HG03025 (cell line): ENCODE measurements at regions not wholly inside any gene's neighbourhood (a gene's known extent, or its start where the extent isn't known, plus 50 kb on each side); places are given as distances from the start of the nearest gene placed in this dataset.
"Not testable (repeated sequence)": the region's sequence is repeated elsewhere in the genome, so short reads cannot be mapped to it uniquely, and the experiment has no call there.

ENCODE experiments used
- ATAC-seq: cut with Tn5 transposase; IDR thresholded peaks from one replicate; pipeline ENCODE4 v1.9.1; 2021; ENCODE audit warnings: mild to moderate bottlenecking, moderate library complexity; ENCODE audit not compliant: unreplicated experiment, low FRiP score

DNA sequence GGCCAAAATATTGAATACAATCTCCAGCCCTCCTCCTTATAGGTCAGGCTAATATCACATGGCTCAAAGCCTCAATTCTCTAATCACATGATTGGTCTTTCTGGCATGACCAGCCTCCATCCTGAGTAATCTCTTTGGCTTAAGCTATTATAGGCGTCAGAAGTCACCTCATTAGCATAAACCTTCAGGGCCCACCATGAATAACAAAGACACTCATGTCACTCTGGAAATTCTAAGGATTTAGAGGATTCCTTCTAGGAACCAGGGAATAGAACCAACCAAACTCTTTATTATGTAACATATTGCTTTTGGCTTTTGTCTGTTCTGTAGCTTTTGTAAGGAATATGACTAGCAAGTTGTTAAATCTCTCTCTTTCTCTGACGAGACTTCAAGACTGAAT lies 109.2 kb upstream of the IGFBP7 start:
- ATAC-seq = no peak

DNA sequence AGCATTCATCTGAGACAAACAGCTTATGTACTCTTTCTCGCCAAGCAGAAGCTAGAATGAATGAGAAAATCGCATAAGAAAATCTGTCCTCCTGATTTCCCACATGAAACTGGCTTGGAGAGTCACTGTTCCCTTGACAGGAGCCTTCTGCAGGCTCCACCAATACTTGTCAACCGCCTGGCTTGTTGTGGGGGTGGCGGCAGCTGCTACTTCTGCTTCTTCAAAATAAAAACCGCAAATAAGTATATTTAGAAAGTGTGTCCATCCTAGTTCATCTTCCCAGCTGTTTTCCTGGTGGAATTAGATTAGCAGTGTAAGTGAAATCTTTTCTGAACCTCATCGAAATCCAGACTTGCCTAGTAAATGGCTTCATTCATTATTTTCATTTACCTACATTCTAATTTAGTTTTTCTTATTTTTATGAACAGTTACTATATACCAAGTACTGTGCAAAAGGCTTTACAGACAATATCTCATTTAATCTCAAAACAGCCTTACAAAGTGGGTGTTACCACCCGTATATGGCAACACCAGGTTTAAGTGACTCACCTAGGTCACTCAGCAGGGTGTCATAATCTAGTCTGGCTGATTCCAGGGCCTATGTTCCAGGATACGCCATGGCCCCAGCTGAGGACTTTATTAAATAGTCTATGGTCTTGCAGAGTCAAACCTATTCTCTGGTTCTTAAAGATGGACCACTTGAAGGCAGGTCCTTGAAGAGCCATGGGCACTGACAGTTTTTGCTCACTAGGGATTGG lies 104.6 kb upstream of the IGFBP7 start:
- ATAC-seq = no peak

DNA sequence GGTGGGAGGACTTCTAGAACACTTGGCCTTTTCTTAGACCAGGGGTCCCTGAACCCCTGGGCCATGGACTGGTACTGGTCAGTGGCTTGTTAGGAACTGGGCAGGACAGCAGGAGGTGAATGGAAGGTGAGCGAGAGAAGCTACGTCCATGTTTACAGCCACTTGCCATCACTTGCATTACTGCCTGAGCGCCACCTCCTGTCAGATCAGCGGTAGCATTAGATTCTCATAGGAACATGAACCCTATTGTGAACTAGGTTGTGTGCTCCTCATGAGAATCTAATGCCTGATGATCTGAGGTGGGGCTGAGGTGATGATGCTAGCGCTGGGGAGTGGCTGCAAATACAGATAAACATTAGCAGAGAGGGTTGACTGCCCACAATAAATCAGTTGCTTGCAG lies 100.9 kb upstream of the IGFBP7 start:
- no peak for ATAC-seq

DNA sequence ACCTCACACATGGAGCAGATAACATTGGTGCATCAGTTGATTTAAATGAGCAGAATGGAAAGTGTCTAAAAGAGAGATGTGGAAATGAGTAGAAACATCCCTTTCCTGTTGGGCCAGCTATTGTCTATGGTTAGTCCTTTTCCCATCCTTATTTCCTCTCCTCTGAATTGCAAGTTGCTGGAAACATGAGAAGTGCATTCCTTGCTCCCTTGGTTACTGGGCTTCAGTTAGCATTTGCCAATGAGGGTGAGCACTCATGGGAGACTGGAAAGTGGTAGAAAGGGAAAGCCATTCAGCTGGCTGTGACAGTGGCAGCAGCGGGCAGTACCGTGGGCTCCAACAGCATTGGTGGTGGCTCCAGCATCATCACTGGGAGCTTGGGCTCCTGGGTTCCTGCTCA lies 96.0 kb upstream of the IGFBP7 start:
- no peak for ATAC-seq

DNA sequence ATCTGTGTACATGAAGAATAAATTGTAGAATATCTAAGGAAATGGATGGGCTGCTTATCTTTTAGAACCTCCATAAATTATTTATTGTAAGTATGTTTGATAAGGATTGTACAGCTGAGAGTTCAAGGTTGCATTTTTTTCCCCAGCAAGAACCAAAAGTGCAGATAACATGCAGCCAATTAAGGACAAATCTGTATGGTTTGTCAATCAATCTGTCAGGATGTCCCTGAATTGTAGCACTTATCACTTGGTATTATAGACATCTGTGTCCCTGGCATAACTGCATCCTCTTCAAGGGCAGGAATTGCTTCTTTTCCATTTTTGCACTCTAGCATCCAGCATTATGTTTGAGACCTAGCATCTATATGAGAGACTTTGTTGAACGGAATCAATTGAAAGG lies 95.4 kb upstream of the IGFBP7 start:
- no peak for ATAC-seq

DNA sequence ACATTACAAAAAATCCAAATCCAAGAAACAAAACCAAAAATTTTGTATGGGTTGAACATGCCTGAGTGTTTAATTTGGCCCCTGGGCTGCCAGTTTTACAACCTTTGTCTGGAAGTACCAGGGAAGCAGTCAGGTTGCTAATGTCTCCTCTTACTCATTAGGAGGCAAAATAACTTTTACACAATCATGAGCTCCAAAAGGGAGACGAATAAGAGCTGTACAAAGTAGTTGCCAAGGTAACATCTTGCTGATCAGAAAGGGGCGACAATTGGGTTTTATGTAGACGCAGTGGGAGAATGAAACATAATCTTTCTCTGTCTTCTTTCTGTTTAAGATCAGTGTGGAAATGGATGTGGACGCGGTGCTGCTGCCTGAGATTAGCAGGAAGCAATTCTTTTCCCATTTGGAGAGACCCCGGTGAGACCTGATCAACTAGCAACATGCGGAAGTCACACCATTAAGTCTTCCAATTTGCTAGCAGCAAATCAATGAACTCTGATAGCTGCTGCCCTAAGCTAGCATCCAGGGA lies 90.7 kb upstream of the IGFBP7 start:
- no peak for ATAC-seq

DNA sequence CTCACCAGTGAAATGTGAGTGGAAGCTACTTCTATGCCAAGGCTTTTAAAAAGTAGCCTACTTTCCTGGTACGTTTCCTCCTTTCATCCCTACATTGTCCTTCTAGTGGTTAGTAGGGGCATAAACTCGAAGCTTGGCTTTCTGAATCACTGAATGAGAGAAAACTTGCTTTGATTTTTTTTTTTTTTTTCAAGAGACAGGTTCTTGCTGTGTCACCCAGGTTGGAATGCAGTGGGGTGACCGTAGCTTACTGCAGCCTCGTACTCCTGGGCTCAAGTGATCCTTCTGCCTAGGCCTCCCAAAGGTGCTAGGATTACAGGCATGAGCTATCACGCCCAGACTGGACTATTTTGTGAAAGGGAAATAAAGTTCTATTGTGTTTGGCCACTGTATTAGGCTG lies 89.1 kb upstream of the IGFBP7 start:
- ATAC-seq = no peak

DNA sequence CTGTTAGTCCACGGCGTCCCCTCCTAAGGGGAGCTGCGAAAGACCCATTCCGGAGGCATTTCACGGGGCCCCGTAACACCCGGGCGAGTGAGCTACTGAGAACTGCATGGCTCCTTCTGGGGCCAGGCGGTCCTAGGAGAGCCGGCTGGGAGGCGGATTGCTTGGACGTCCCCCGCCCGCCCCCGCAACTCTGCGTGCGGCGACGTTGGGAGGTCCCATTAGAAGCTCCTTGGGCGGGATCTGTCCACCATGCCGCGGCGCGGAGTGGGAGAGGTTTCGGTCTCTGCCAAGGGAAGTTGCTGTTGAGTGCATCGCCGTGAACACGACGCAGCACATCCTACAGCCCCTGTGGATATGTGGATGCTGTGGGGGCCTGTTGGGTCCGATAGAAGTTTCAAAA lies 85.4 kb upstream of the IGFBP7 start:
- no peak for ATAC-seq

DNA sequence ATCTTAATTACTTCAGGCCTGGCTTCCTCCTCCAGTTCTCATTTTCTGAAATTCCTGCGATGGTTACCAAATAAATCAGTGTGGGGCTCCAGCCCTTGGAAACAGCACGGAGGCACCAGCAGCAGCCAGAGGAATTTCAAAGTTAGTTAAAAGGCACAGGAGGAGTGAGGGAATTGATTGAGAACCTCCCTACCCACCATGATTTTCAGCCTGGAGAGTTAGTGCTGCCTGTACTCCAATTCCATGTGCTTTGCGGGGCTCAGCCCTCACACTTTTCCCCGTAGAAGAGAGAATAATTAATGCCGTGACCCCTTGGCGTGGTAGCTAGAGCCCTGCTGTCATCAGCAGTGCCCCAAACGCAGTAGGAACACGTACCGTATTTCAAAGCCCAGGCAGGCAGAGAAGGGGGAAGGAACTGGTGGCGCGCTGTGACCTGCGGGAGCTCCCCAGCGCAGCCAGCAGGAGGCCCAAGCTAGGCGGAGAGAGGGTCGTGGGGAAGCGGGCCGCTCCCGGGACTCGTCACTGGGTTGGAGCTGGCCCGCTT lies 84.0 kb upstream of the IGFBP7 start:
- ATAC-seq = no peak

DNA sequence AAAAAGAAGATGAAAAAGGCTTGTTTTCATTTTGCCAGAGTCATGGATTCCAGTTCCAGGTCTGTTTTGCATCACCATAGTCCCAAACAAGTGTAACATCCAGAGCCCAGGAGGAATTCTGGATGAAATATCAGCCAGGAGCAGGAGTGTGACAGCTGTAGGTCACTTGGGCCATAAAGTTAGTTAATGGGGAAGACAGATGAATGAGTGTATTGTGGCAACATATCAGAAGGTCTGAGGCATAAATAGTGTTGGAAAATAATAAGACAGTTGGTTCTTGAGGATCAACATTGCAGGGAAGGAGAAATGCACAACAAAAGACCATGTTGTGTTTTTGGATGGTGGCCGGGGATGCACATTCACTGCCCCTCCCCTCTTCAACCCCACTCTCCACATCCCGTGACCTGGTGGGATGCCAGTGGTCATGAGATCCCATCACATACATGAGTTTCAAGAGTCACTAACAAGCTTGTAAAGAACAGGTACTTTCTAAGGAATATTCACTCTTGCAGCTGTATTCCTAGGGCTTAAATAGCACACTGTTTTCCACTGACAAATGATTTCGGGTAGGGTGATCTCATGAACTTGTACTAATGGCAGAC lies 83.1 kb upstream of the IGFBP7 start:
- ATAC-seq = no peak

DNA sequence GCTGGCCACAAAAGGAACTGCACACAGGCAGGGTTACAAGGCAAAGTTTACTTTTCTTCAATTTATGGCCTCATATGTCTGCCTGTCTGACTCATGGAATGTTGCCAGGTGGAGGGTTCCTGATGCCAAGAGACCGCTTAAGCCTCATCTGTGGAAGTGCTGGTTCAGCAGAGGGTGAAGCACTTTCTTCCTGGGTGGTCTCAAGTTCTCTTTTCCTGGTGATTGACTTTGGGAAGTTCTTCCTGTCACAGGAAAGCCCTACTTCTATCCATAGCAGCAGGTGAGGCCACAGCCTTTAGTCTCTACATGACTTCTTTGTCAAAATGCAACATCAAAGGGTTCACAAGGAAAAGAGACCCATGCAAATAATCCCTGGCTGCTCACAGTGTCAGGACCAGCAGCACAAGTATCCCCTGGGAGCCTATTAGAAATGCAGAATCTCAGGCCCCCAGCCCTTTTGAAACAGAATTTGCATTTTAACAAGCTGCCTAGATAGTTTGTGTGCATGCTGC lies 81.4 kb upstream of the IGFBP7 start:
- ATAC-seq = no peak

DNA sequence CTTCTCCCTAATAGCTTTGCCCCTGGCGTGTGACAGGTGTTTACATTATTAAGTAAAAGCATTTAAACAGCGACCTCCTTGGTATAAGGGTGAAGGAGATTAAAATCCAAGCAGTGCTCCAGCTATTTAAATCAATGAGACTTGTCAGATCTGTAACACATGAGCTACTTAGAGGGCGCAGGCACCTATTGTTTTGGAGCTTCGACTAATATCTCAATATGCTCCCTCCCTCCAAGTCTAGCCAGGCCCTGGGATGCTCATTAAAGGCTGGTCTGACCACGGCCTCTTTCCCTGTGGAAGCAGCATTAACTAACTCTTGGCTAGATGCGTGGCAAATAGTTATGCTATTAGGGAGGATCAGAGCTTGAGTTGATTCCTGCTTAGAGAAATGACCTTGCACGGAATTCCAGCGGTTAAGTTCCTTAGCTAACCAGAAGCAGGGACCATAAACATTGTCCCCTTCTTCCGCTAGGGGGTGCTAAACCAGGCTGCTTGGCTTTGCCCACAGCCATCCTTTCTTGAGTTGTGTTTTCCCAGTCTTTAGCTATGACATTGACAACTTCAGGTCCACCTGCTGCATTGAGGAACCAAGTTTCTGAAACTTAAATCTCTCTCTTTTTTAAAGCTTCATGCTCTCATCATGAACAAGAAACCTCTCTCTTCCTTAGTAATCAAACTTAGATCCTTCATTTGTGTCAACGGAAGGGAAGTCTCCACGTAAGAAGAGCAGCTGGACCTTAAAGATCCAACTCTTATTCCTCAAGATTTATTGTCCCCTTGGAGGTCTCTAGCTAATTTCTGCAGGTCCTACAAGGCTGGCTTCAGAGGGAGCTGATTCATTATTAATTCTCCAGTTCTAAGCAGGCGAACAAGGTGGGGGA lies 80.7 kb upstream of the IGFBP7 start:
- ATAC-seq = no peak

DNA sequence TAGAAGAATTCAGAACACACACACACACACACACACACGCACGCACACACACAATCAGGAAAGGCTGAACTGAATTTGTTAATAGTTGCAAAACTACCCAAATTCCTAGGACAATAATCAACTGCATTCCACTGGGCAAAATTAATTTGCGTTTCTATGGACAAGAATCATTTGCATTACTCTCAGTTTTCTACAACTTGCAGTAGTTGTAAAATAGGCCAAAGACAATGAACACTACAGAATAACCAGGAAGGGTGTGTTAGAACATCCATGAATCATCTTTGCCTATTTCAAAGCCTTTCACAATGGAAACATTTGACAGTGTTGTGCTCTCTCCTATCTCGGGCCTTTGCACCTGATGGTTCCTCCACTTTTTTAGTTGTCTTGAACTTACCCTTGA lies 77.1 kb upstream of the IGFBP7 start:
- no peak for ATAC-seq

DNA sequence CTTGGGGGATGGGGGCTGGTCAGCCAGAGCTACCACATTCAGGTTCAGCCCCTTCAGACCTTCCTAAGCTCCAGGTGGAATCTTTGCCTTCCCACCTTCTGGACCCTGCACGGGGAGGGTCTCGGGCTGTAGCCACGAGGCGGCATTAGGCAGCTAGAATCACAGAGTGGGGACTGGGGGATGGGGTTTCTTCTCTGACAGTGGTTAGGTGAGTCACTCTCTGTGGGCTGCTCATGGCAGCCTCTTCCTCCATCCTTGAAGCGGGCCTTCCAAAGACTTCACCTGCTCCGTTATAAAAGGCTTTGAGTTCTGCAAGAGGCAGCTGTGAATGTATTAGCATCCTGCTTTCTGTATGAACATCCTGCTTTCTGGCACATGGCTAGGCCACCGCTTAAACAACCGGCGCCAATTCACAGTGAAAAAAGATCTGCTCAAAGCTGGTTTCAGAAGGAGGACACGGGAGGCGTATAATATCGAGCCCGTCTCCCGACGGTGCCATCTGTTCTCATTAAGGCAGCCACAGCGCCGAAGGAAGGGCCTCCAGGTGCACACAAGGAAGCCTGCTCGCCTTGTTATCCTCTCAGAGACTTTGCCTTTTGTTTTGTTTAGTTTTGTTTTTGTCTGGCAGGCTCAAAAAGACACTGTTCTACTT lies 74.3 kb upstream of the IGFBP7 start:
- ATAC-seq = no peak

DNA sequence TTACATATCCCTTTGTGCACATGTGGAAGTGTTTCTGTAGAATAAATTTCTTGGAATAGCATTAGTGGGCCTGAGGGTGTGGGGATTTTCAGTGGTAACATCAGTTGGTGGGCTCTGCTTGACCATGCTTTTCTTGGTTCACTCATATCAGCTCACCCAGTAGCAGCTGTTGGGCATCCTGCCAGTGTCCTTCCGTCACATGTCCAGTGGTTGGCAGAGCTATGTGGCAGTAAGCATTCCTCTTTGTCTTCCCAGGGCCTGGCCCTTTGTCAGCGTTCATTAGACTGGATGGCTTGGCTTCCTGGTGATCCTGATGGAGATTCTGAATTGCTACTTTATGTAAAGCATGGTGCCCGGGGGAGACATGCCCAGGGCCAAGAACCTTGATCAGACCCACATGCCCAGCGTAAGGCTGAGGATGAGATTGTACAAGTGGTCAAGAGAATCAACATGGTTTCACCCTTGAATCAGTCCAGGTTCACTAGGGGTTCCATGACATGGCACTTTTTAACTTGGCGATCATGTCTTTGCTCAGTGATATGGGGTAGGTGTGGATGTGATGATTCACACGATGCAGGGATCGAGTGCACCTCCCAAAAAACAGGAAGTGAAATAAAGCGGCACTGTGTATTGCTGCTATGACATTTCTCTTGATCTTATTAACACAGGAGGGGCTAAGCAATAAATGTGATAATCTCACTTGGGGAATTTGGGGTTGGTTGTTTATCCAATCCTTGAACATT lies 72.1 kb upstream of the IGFBP7 start:
- ATAC-seq = no peak

DNA sequence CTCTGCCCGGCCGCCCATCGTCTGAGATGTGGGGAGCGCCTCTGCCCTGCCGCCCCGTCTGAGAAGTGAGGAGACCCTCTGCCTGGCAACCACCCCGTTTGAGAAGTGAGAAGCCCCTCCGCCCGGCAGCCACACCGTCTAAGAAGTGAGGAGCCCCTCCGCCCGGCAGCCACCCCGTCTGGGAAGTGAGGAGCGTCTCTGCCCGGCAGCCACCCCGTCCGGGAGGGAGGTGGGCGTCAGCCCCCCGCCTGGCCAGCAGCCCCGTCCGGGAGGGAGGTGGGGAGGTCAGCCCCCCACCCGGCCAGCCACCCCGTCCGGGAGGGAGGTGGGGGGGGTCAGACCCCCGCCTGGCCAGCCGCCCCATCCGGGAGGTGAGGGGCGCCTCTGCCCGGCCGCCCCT lies 63.0 kb upstream of the IGFBP7 start:
- not testable (repeated sequence) for ATAC-seq

DNA sequence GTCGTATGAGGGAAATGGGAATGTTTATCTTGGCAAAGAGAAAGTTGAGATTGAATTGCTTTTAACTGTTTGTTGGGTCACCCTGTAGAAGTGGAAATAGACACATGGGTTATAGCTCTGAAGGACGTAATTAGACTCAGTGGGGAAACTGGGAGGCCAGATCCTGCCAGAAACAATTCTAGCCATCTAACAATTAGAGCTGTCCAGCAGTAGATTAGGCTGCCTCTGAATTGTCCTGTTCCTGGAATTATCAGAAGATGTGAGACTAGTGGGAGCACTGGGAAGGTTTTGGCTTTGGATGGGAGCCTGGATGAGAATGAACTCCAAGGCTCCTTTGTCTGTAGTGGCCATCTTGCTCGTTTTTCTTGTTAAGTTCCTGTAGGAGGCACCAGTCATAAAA lies 61.9 kb upstream of the IGFBP7 start:
- no peak for ATAC-seq

DNA sequence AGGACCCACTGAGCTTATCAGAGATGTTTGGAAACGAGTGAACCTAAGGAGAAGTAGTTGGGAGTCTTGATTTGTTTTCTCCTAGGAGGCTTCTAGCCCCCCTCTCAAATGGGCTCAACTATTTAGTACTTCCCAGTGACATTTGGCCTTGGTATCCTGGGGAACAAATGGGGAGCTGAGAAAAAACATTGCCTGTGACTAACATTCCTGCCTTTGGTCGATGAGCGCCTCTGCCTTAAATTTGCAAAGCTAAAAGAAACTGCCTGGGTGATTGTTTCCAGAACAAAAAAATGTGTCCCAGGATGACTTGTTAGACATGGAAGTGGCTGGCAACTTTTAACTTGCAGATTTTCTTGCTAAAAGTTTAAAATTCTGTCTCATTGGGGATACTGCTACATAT lies 58.8 kb upstream of the IGFBP7 start:
- ATAC-seq = no peak
